HL-60 (cell line): ENCODE measurements at regions not wholly inside any gene's neighbourhood (a gene's known extent, or its start where the extent isn't known, plus 50 kb on each side); places are given as distances from the start of the nearest gene placed in this dataset.
"Not testable (repeated sequence)": the region's sequence is repeated elsewhere in the genome, so short reads cannot be mapped to it uniquely, and the experiment has no call there.

Source experiments
- DNase-seq, 2 experiments: peaks; one replicate each; pipeline ENCODE4 v3.0.0-alpha.2; 2010 to 2020; ENCODE audit warnings: low read depth in 1 of 2, low spot score in 1 of 2
- H3K27ac ChIP-seq: fragments of 250-450 bp; sonication (Bioruptor Pico); replicated peaks from 2 replicates; pipeline ENCODE4 v1.5.1; 2020; ENCODE audit warnings: mild to moderate bottlenecking, moderate library complexity
- H3K27me3 ChIP-seq: fragments of 250-450 bp; sonication (Bioruptor Pico); 2 replicates; pipeline ENCODE4 v1.5.1; 2021; ENCODE audit warnings: mild to moderate bottlenecking, moderate library complexity; ENCODE audit not compliant: insufficient read depth, poor library complexity, severe bottlenecking
- H3K4me3 ChIP-seq: replicated peaks from 2 replicates; pipeline ENCODE4 v1.5.1; 2011; ENCODE audit warnings: mild to moderate bottlenecking, control low read depth, low read length; ENCODE audit not compliant: insufficient read depth
- CTCF ChIP-seq: IDR thresholded peaks from one replicate; pipeline ENCODE4 v1.5.1; 2011; ENCODE audit warnings: low read length, control low read depth, inconsistent platforms; ENCODE audit not compliant: insufficient read depth
- GABPA ChIP-seq: IDR thresholded peaks from 2 replicates; pipeline ENCODE4 v1.6.1; 2012; ENCODE audit warnings: low read depth
- POLR2AphosphoS5 ChIP-seq: IDR thresholded peaks from 2 replicates; pipeline ENCODE4 v1.6.1; 2012; ENCODE audit warnings: low read depth
- REST ChIP-seq: IDR thresholded peaks from 2 replicates; pipeline ENCODE4 v1.6.1; 2012; ENCODE audit warnings: low read depth; ENCODE audit not compliant: insufficient replicate concordance
- SPI1 ChIP-seq: IDR thresholded peaks from 2 replicates; pipeline ENCODE4 v1.6.1; 2012; ENCODE audit warnings: low read depth, mild to moderate bottlenecking, borderline replicate concordance

GRCh38 chr2:240191001-240191400 lies 50.5 kb upstream of the OTOS start:
- H3K27me3 ChIP-seq = no peaks in the 10 kb centered on the region
- TF ChIP-seq CTCF (no peak), REST (no peak), GABPA (no peak), SPI1 (no peak), POLR2AphosphoS5 (no peak)

GRCh38 chr2:240192661-240193060 lies 52.2 kb upstream of the OTOS start:
- no peaks in the 10 kb centered on the region for H3K27me3 ChIP-seq
- H3K27ac ChIP-seq = no peak overlapping the region
- TF ChIP-seq REST (no peak), CTCF (no peak), GABPA (no peak)
- no peak for DNase-seq
- no peak overlapping the region for H3K4me3 ChIP-seq

More at GRCh38 chr2:240191001-240191400, 50.5 kb upstream of the OTOS start:
- no peak for DNase-seq
- H3K27ac ChIP-seq = no peak overlapping the region
- no peak overlapping the region for H3K4me3 ChIP-seq

GRCh38 chr2:240194341-240194762 lies 53.9 kb upstream of the OTOS start:
- DNase-seq, H3K27me3 ChIP-seq, H3K4me3 ChIP-seq, H3K27ac ChIP-seq: not testable (repeated sequence)

GRCh38 chr2:240195316-240195861 lies 54.9 kb upstream of the OTOS start:
- no peaks in the 10 kb centered on the region for H3K27me3 ChIP-seq
- no peak for TF ChIP-seq CTCF
- TF ChIP-seq GABPA = no peak
- no peak for TF ChIP-seq REST
- TF ChIP-seq SPI1 = no peak
- TF ChIP-seq POLR2AphosphoS5 = no peak
- no peak overlapping the region for H3K27ac ChIP-seq
- DNase-seq = no peak
- H3K4me3 ChIP-seq = no peak overlapping the region
